K562 (cell line): ENCODE measurements at regions not wholly inside any gene's neighbourhood (a gene's known extent, or its start where the extent isn't known, plus 50 kb on each side); places are given as distances from the start of the nearest gene placed in this dataset.

Experiments
- ATAC-seq: fragments of 200-7000 bp; cut with Tn5 transposase; 3 replicates; pipeline ENCODE4 v1.9.1; 2020; ENCODE audit warnings: moderate library complexity
- BruUV-seq: library from RNA; stranded (reverse); fragments of 400-500 nt; replicated peaks from 2 replicates; lab custom pipeline; 2021; lab: Mats Ljungman, UMichigan
- CTCF ChIA-PET: fragments of 300-600 bp; formaldehyde crosslinking; extraction: SDS; loops from one replicate; lab custom pipeline; 2021; ENCODE audit warnings: low intra/inter-chr PET ratio; lab: Yijun Ruan, JAX
- POLR2A ChIA-PET: fragments of 300-600, 350-650 bp; sonication (Branson Sonifier 250); formaldehyde crosslinking; extraction: SDS; loops from one replicate; lab custom pipeline; 2021; ENCODE audit warnings: antibody characterized with exemption, inconsistent platforms; lab: Yijun Ruan, JAX
- DNase-seq, 4 experiments: peaks; one replicate each; pipeline versions ENCODE4 v3.0.0 to v3.0.0-alpha.2; 2011 to 2018; ENCODE audit warnings: low spot score in 3 of 4, mixed read lengths in 3 of 4; ENCODE audit errors: extremely low read depth in 1 of 4
- FAIRE-seq: peaks from 2 replicates; lab custom pipeline; 2011; peaks lifted over from hg19 to GRCh38; lab: Jason Lieb, UNC
- H2AFZ ChIP-seq: 2 replicates; pipeline ENCODE4 v1.6.0; 2011; ENCODE audit warnings: low read depth, low read length, control low read depth, inconsistent platforms
- H3K27ac ChIP-seq: fragments of 200-600 bp; 3 replicates; pipeline ENCODE4 v1.8.0; 2011; ENCODE audit warnings: low read depth, mild to moderate bottlenecking, control low read depth, inconsistent platforms, low read length, moderate library complexity, mixed read lengths; ENCODE audit errors: extremely low read depth
- H3K27me3 ChIP-seq, 2 experiments: fragments of 300-600 bp in 1 of 2; 2 replicates in 1 of 2; 3 replicates in 1 of 2; pipeline versions ENCODE4 v1.6.0 to v1.8.0; 2011; ENCODE audit warnings: inconsistent platforms in 2 of 2, low read length in 2 of 2, mild to moderate bottlenecking in 1 of 2, mixed read lengths in 1 of 2, moderate library complexity in 1 of 2; ENCODE audit not compliant: control insufficient read depth in 2 of 2, insufficient read depth in 2 of 2
- H3K36me3 ChIP-seq: fragments of 300-600 bp; 3 replicates; pipeline ENCODE4 v1.8.0; 2011; ENCODE audit warnings: mild to moderate bottlenecking, low read length, inconsistent platforms; ENCODE audit not compliant: control insufficient read depth, insufficient read depth
- H3K4me1 ChIP-seq, 2 experiments: fragments of 200-600 bp in 1 of 2; replicated peaks in 1 of 2; 2 replicates in 1 of 2; 3 replicates in 1 of 2; pipeline versions ENCODE4 v1.5.1 to v1.8.0; 2011; ENCODE audit warnings: inconsistent platforms in 2 of 2, low read length in 2 of 2, mild to moderate bottlenecking in 1 of 2, mixed read lengths in 1 of 2, moderate library complexity in 1 of 2; ENCODE audit not compliant: control insufficient read depth in 2 of 2, insufficient read depth in 2 of 2
- H3K4me2 ChIP-seq: 2 replicates; pipeline ENCODE4 v1.6.1; 2011; ENCODE audit warnings: low read length, control low read depth, inconsistent platforms, mixed read lengths; ENCODE audit not compliant: insufficient read depth
- H3K4me3 ChIP-seq: fragments of 200-600 bp; sonication (generic), shearing (Covaris generic); 2 replicates; pipeline ENCODE4 v1.5.1; 2016; ENCODE audit warnings: control low read depth, inconsistent platforms
- H3K79me2 ChIP-seq: fragments of 200-600 bp; 3 replicates; pipeline ENCODE4 v1.8.0; 2011; ENCODE audit warnings: low read length, inconsistent platforms; ENCODE audit not compliant: control insufficient read depth, insufficient read depth
- H3K9ac ChIP-seq, 2 experiments: 2 replicates each; pipeline versions ENCODE4 v1.6.0 to v1.6.1; 2011; ENCODE audit warnings: low read depth in 2 of 2, low read length in 2 of 2, control low read depth in 1 of 2, inconsistent platforms in 1 of 2, mild to moderate bottlenecking in 1 of 2, mixed read lengths in 1 of 2; ENCODE audit not compliant: insufficient read depth in 1 of 2
- H3K9me1 ChIP-seq: one replicate; pipeline ENCODE4 v1.6.0; 2011; ENCODE audit warnings: inconsistent platforms, mild to moderate bottlenecking, low read length, moderate library complexity; ENCODE audit not compliant: control insufficient read depth, insufficient read depth
- H3K9me3 ChIP-seq: replicated peaks from 2 replicates; pipeline ENCODE4 v1.5.1; 2011; ENCODE audit warnings: low read depth, low read length, inconsistent platforms; ENCODE audit not compliant: control insufficient read depth, insufficient read depth
- H4K20me1 ChIP-seq: replicated peaks from 2 replicates; pipeline ENCODE4 v1.6.1; 2011; ENCODE audit warnings: low read length, inconsistent platforms, mixed read lengths; ENCODE audit not compliant: control insufficient read depth, insufficient read depth
- EHMT2 ChIP-seq: fragments of 450-650 bp; IDR thresholded peaks from 2 replicates; pipeline ENCODE4 v1.6.1; 2018; ENCODE audit warnings: antibody characterized with exemption
- FOXP1 ChIP-seq: sonication (generic); formaldehyde crosslinking; IDR thresholded peaks from 2 replicates; pipeline ENCODE4 v1.8.0; 2022; ENCODE audit warnings: mild to moderate bottlenecking, missing genetic modification reagents
- MAFK ChIP-seq: IDR thresholded peaks from 2 replicates; pipeline ENCODE4 v1.6.1; 2011; ENCODE audit warnings: low read length, improper control_type of control experiment
- PTRF ChIP-seq: fragments of 450-650 bp; IDR thresholded peaks from 2 replicates; pipeline ENCODE4 v1.6.1; 2016; ENCODE audit warnings: mild to moderate bottlenecking, missing genetic modification characterization, missing compliant biosample characterization
- SIX5 ChIP-seq, 2 experiments: IDR thresholded peaks; 2 replicates each; pipeline ENCODE4 v1.6.1; 2011; ENCODE audit warnings: low read length in 2 of 2, borderline replicate concordance in 1 of 2, low read depth in 1 of 2, mild to moderate bottlenecking in 1 of 2, moderate library complexity in 1 of 2; ENCODE audit not compliant: insufficient read depth in 1 of 2
- SMAD4 ChIP-seq: fragments of 250-450 bp; sonication (Bioruptor Pico); conservative IDR thresholded peaks from 2 replicates; pipeline ENCODE4 v1.8.0; 2021; ENCODE audit warnings: inconsistent platforms, mild to moderate bottlenecking, moderate library complexity
- ZC3H4 ChIP-seq: sonication (generic); formaldehyde crosslinking; IDR thresholded peaks from 2 replicates; pipeline ENCODE4 v1.9.0; 2021; ENCODE audit warnings: missing genetic modification reagents, borderline replicate concordance
- ZNF253 ChIP-seq: fragments of 250-450 bp; sonication (Bioruptor Pico); conservative IDR thresholded peaks from 2 replicates; pipeline ENCODE4 v1.6.1; 2021; ENCODE audit warnings: mild to moderate bottlenecking
- ZNF274 ChIP-seq: IDR thresholded peaks from 2 replicates; pipeline ENCODE4 v1.6.1; 2011; ENCODE audit warnings: low read depth, mild to moderate bottlenecking, low read length, moderate library complexity, borderline replicate concordance
- ZNF324 ChIP-seq: fragments of 250-450 bp; sonication (Bioruptor Pico); IDR thresholded peaks from 2 replicates; pipeline ENCODE4 v1.4.0; 2020; ENCODE audit warnings: mild to moderate bottlenecking
- ZNF668 ChIP-seq: fragments of 250-450 bp; sonication (Bioruptor Pico); IDR thresholded peaks from 2 replicates; pipeline ENCODE4 v1.8.0; 2022; ENCODE audit warnings: mild to moderate bottlenecking, inconsistent platforms
- WGBS: fragments of 100-300 bp; shearing (Covaris generic); methylation state at CpG from one replicate; pipeline ENCODE4 v1.1.6; 2016; ENCODE audit warnings: low coverage, mixed read lengths; ENCODE audit not compliant: insufficient coverage; ENCODE audit errors: missing lambda C conversion rate; 5-methylcytosine and 5-hydroxymethylcytosine counted together
- in situ Hi-C: fragments of 300-500 bp; cut with MboI; formaldehyde crosslinking; loops from 4 replicates; pipeline ENCODE4 v1.15.0; 2018; ENCODE audit warnings: inconsistent platforms, mixed read lengths
- intact Hi-C: fragments of 100-400 bp; cut with micrococcal nuclease; formaldehyde crosslinking; loops from 2 replicates; pipeline ENCODE4 v1.14.2; 2022
- TF ChIP-seq, protein P1 (sequence below): fragments of 250-450 bp; sonication (Bioruptor Pico); IDR thresholded peaks from 2 replicates; pipeline ENCODE4 v1.9.0; 2021; ENCODE audit warnings: mild to moderate bottlenecking
- TF ChIP-seq, protein P2 (sequence below): fragments of 250-450 bp; sonication (Bioruptor Pico); IDR thresholded peaks from 2 replicates; pipeline ENCODE4 v1.8.0; 2022; ENCODE audit warnings: inconsistent platforms, mild to moderate bottlenecking, moderate library complexity, borderline replicate concordance
- TF ChIP-seq, protein P3 (sequence below): fragments of 250-450 bp; sonication (Bioruptor Pico); IDR thresholded peaks from 2 replicates; pipeline ENCODE4 v1.4.0; 2020; ENCODE audit warnings: mild to moderate bottlenecking, moderate library complexity
- TF ChIP-seq, protein P4 (sequence below), 2 experiments: fragments of 450-650 bp; IDR thresholded peaks; 2 replicates each; pipeline ENCODE4 v1.6.1; 2016

DNA sequence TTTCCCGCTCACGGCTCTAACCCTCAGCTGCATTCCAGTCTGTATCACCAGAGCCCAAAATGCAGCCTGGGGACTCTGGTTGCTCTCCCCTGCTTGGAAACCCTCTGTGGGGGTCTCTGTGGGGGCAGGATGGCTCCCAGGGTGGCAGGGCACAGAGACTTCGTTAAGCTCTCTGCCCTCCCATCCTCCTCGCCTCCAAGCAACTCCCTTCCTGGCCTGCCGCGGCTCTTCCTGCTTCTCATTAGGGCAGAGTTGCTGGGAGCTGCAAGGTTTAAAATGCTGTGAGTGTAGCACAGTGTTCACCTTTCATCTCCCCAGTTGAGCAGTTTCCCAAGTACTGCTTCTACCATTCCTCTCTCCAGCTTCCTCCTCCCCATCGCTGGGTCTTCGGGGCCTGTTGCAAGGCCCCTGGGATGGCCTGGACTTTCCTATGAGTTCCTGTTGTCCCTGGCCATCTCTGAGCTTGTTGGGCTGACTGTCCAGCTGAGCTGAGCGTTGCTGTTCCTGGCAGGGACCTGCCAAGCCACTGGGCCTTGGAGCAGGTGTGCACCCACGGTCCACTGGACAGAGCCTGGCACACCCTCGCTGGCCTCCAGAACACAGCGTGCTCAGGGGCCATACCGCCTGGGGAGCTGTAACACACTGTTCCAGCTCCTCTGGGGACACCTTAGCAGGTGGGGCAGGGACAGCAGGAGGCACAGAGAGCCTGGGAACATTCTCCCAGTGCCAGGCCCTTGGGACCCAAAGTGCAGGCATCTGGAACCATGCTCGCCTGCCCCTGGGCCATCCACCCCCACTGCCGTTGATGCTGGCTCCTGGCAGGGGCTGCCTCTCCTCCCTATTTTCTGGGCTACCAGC is 188.4 kb downstream of the C9orf50 start:
- in situ Hi-C loops, result no loop called here
- no peak for FAIRE-seq
- ATAC-seq, result no peak
- no TSS peak for BruUV-seq
- H3K4me3 ChIP-seq, result no peak overlapping the region
- no peak overlapping the region; the same call in 1 of the 2 replicates for H2AFZ ChIP-seq
- no peaks in the 10 kb centered on the region for H3K79me2 ChIP-seq
- peaks cover 0 to 36% of the 10 kb centered on the region in 2 experiments; a peak in 3 of 5 replicates for H3K4me1 ChIP-seq
- H3K4me2 ChIP-seq, result no peak overlapping the region
- H4K20me1 ChIP-seq, result no peaks in the 10 kb centered on the region; the same call in 1 of the 2 replicates
- POLR2A ChIA-PET, result interaction anchor here (0.7 to 1.3 kb wide), 5 partner anchors 10 to 20 kb away, joined by 3 to 4 read pairs (median 3); no protein-coding TSS in a partner anchor
- intact Hi-C loops, result no loop called here
- CTCF ChIA-PET, result no interaction called here
- peak overlapping the region in 1 of 2 experiments; percentile 29; a peak in 1 of 4 replicates for H3K9ac ChIP-seq
- DNase-seq, result no peak
- WGBS, result 41% methylated on average over 15 of the region's 15 CpGs
- no peaks in the 10 kb centered on the region for H3K9me1 ChIP-seq
- H3K36me3 ChIP-seq, result no peaks in the 10 kb centered on the region
- H3K9me3 ChIP-seq, result no peaks in the 10 kb centered on the region
- peaks cover 2 to 3% of the 10 kb centered on the region in 2 experiments; a peak in 2 of 5 replicates for H3K27me3 ChIP-seq
- H3K27ac ChIP-seq, result no peak overlapping the region
- TF ChIP-seq ZC3H4 (CRISPR knock-in tag), result no peak
- TF ChIP-seq ZNF668, result no peak
- TF ChIP-seq, protein P1, sequence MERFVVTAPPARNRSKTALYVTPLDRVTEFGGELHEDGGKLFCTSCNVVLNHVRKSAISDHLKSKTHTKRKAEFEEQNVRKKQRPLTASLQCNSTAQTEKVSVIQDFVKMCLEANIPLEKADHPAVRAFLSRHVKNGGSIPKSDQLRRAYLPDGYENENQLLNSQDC (CRISPR knock-in tag), result no peak
- no peak for TF ChIP-seq ZNF253 (CRISPR knock-in tag)
- TF ChIP-seq, protein P2, sequence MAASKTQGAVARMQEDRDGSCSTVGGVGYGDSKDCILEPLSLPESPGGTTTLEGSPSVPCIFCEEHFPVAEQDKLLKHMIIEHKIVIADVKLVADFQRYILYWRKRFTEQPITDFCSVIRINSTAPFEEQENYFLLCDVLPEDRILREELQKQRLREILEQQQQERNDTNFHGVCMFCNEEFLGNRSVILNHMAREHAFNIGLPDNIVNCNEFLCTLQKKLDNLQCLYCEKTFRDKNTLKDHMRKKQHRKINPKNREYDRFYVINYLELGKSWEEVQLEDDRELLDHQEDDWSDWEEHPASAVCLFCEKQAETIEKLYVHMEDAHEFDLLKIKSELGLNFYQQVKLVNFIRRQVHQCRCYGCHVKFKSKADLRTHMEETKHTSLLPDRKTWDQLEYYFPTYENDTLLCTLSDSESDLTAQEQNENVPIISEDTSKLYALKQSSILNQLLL (CRISPR knock-in tag), result no peak
- TF ChIP-seq SMAD4 (CRISPR knock-in tag), result no peak
- no peak for TF ChIP-seq PTRF (tag)
- no peak for TF ChIP-seq FOXP1 (CRISPR knock-in tag)
- TF ChIP-seq ZNF274, result no peak
- TF ChIP-seq, protein P3, sequence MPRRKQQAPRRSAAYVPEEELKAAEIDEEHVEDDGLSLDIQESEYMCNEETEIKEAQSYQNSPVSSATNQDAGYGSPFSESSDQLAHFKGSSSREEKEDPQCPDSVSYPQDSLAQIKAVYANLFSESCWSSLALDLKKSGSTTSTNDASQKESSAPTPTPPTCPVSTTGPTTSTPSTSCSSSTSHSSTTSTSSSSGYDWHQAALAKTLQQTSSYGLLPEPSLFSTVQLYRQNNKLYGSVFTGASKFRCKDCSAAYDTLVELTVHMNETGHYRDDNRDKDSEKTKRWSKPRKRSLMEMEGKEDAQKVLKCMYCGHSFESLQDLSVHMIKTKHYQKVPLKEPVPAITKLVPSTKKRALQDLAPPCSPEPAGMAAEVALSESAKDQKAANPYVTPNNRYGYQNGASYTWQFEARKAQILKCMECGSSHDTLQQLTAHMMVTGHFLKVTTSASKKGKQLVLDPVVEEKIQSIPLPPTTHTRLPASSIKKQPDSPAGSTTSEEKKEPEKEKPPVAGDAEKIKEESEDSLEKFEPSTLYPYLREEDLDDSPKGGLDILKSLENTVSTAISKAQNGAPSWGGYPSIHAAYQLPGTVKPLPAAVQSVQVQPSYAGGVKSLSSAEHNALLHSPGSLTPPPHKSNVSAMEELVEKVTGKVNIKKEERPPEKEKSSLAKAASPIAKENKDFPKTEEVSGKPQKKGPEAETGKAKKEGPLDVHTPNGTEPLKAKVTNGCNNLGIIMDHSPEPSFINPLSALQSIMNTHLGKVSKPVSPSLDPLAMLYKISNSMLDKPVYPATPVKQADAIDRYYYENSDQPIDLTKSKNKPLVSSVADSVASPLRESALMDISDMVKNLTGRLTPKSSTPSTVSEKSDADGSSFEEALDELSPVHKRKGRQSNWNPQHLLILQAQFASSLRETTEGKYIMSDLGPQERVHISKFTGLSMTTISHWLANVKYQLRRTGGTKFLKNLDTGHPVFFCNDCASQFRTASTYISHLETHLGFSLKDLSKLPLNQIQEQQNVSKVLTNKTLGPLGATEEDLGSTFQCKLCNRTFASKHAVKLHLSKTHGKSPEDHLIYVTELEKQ (CRISPR knock-in tag), result no peak
- no peak for TF ChIP-seq EHMT2
- no peak for TF ChIP-seq ZNF324
- TF ChIP-seq MAFK, result no peak
- TF ChIP-seq, protein P4, sequence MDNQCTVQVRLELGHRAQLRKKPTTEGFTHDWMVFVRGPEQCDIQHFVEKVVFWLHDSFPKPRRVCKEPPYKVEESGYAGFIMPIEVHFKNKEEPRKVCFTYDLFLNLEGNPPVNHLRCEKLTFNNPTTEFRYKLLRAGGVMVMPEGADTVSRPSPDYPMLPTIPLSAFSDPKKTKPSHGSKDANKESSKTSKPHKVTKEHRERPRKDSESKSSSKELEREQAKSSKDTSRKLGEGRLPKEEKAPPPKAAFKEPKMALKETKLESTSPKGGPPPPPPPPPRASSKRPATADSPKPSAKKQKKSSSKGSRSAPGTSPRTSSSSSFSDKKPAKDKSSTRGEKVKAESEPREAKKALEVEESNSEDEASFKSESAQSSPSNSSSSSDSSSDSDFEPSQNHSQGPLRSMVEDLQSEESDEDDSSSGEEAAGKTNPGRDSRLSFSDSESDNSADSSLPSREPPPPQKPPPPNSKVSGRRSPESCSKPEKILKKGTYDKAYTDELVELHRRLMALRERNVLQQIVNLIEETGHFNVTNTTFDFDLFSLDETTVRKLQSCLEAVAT (IDR thresholded peaks at IDR 0.05), result no peak
- no peak for TF ChIP-seq SIX5 (IDR thresholded peaks at IDR 0.05; ENCODE audit: borderline replicate concordance in 1 of 2, insufficient read depth in 1 of 2, low read depth in 1 of 2, low read length in 2 of 2)
